Kidney (tissue), 13 donors: ENCODE measurements at regions not wholly inside any gene's neighbourhood (a gene's known extent, or its start where the extent isn't known, plus 50 kb on each side); places are given as distances from the start of the nearest gene placed in this dataset.
A peak's percentile ranks its signal among the peaks of the same experiment; 100 is the strongest.

ENCODE experiments used
- DNase-seq, 5 donors: peaks; one replicate each; pipeline ENCODE4 v3.0.0-alpha.2; 2013 to 2020
- FAIRE-seq: peaks from 2 replicates; lab custom pipeline; 2012; peaks lifted over from hg19 to GRCh38; lab: Jason Lieb, UNC
- H3K27ac ChIP-seq, 2 donors: one replicate each; pipeline ENCODE4 v1.7.0; 2013; ENCODE audit warnings: low read depth in 2 of 2, low read length in 2 of 2, inconsistent platforms in 1 of 2
- H3K27me3 ChIP-seq: one replicate; pipeline ENCODE4 v1.7.1; 2013; ENCODE audit warnings: low read length, inconsistent platforms; ENCODE audit not compliant: control insufficient read depth, insufficient read depth
- H3K36me3 ChIP-seq, 3 donors: one replicate each; pipeline versions ENCODE4 v1.7.0 to v1.7.1; 2013; ENCODE audit warnings: low read length in 3 of 3, control low read depth in 1 of 3, inconsistent platforms in 1 of 3; ENCODE audit not compliant: insufficient read depth in 3 of 3, control insufficient read depth in 2 of 3
- H3K4me1 ChIP-seq, 3 donors: one replicate each; pipeline versions ENCODE4 v1.7.0 to v1.7.1; 2013; ENCODE audit warnings: low read length in 3 of 3, inconsistent platforms in 1 of 3, low read depth in 1 of 3; ENCODE audit not compliant: control insufficient read depth in 2 of 3, insufficient read depth in 2 of 3
- H3K4me3 ChIP-seq, 3 donors: one replicate each; pipeline versions ENCODE4 v1.7.0 to v1.8.1; 2013; ENCODE audit warnings: low read length in 3 of 3, control low read depth in 1 of 3, inconsistent platforms in 1 of 3
- H3K9ac ChIP-seq, 3 donors: one replicate each; pipeline versions ENCODE4 v1.7.0 to v1.7.1; 2013; ENCODE audit warnings: low read length in 3 of 3, control low read depth in 1 of 3, inconsistent platforms in 1 of 3
- H3K9me3 ChIP-seq, 3 donors: one replicate each; pipeline versions ENCODE4 v1.7.0 to v1.7.1; 2013; ENCODE audit warnings: low read length in 3 of 3, control low read depth in 1 of 3, inconsistent platforms in 1 of 3; ENCODE audit not compliant: control insufficient read depth in 2 of 3, insufficient read depth in 1 of 3
- CTCF ChIP-seq: IDR thresholded peaks from 3 replicates; pipeline ENCODE4 v1.5.1; 2012; ENCODE audit warnings: mild to moderate bottlenecking, moderate library complexity, borderline replicate concordance; ENCODE audit not compliant: insufficient read depth; ENCODE audit errors: extremely low read depth
- intact Hi-C: fragments of 100-400 bp; cut with DNase I; formaldehyde crosslinking; loops from one replicate; pipeline ENCODE4 v1.11.1; 2022
- donor health status: control.
- donor health status: control.
- donor health status: control.
- donor health status: control.
- donor health status: control.
- donor health status: DM: yes; HTN: yes; CAD: no.
- donor health status: Normal renal cell carcinoma (clear cell type).

- H3K4me1 ChIP-seq, result no peaks in the 10 kb centered on the region
- no peak overlapping the region for H3K4me3 ChIP-seq
- H3K27ac ChIP-seq, result no peak overlapping the region
- intact Hi-C loops, result no loop called here
- no peaks in the 10 kb centered on the region for H3K9me3 ChIP-seq
- no peak for TF ChIP-seq CTCF
- H3K27me3 ChIP-seq, result no peaks in the 10 kb centered on the region
- H3K36me3 ChIP-seq, result no peaks in the 10 kb centered on the region
- H3K9ac ChIP-seq, result no peak overlapping the region
- FAIRE-seq, result no peak
- peak in 1 of 5 donors; percentile 1 for DNase-seq
Observed at GRCh38 chrX:45266456-45266855, 65.8 kb upstream of the DIPK2B start.

GRCh38 chrX:45264865-45265264, 64.2 kb upstream of the DIPK2B start:
- H3K27ac ChIP-seq, result no peak overlapping the region
- no peaks in the 10 kb centered on the region for H3K36me3 ChIP-seq
- intact Hi-C loops, result no loop called here
- FAIRE-seq (no peak), DNase-seq (no peak)
- no peak overlapping the region for H3K4me3 ChIP-seq
- TF ChIP-seq CTCF, result no peak
- no peaks in the 10 kb centered on the region for H3K4me1 ChIP-seq
- no peaks in the 10 kb centered on the region for H3K9me3 ChIP-seq
- H3K27me3 ChIP-seq, result no peaks in the 10 kb centered on the region
- no peak overlapping the region for H3K9ac ChIP-seq

DNA sequence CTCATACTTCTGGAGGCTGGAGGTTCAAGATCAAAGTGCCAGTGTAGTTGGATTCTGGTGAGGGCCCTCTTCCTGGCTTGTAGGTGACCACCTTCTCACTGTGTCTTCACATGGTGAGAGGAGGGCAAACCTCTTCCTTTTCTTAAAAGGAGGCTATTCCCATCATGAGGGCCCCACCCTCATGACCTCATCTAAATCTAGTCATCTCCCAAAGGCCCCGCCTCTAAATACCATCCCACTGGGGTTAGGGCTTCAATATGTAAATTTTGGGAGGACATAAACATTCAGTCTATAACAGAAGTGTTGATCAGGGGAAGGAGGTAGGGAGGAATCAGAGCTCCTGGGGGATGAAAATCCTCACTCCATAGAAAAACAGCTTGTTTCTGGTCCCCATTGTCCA, 60.8 kb upstream of the DIPK2B start:
- no peak overlapping the region for H3K4me3 ChIP-seq
- no peak overlapping the region for H3K27ac ChIP-seq
- no peak for DNase-seq
- no peak overlapping the region for H3K9ac ChIP-seq
- TF ChIP-seq CTCF, result no peak
- H3K27me3 ChIP-seq, result no peaks in the 10 kb centered on the region
- no peaks in the 10 kb centered on the region for H3K4me1 ChIP-seq
- intact Hi-C loops, result no loop called here
- FAIRE-seq, result no peak
- no peaks in the 10 kb centered on the region for H3K9me3 ChIP-seq
- no peaks in the 10 kb centered on the region for H3K36me3 ChIP-seq

GRCh38 chrX:45261005-45261404, 60.3 kb upstream of the DIPK2B start:
- H3K4me1 ChIP-seq, result no peaks in the 10 kb centered on the region
- intact Hi-C loops, result no loop called here
- H3K27ac ChIP-seq, result no peak overlapping the region
- no peaks in the 10 kb centered on the region for H3K27me3 ChIP-seq
- H3K4me3 ChIP-seq, result no peak overlapping the region
- FAIRE-seq (no peak), DNase-seq (no peak)
- H3K9ac ChIP-seq, result no peak overlapping the region
- no peak for TF ChIP-seq CTCF
- H3K9me3 ChIP-seq, result no peaks in the 10 kb centered on the region
- no peaks in the 10 kb centered on the region for H3K36me3 ChIP-seq
